ENCODE measurements at regions not wholly inside any gene's neighbourhood (a gene's known extent, or its start where the extent isn't known, plus 50 kb on each side); places are given as distances from the start of the nearest gene placed in this dataset.

GRCh38 chrX:6729626-6730025, 194.7 kb upstream of the VCX3A start:
- TF ChIP-seq CTCF (IDR thresholded peaks at IDR 0.05 in 8 of 11, conservative IDR thresholded peaks at IDR 0.05 in 3 of 11) (no peak), POLR2A (IDR thresholded peaks at IDR 0.05) (no peak), POLR2AphosphoS5 (IDR thresholded peaks at IDR 0.05) (no peak)
